BJ (cell line): ENCODE measurements at regions not wholly inside any gene's neighbourhood (a gene's known extent, or its start where the extent isn't known, plus 50 kb on each side); places are given as distances from the start of the nearest gene placed in this dataset.

ENCODE experiments used
- CTCF ChIA-PET: fragments of 350-600 bp; formaldehyde crosslinking; extraction: SDS; loops from one replicate; lab custom pipeline; 2021; ENCODE audit warnings: antibody characterized with exemption, inconsistent platforms; lab: Yijun Ruan, JAX
- POLR2A ChIA-PET: fragments of 300-600 bp; sonication (Branson Sonifier 250); formaldehyde crosslinking; extraction: SDS; loops from one replicate; lab custom pipeline; 2021; ENCODE audit warnings: antibody characterized with exemption; lab: Charles Lee
- DNase-seq: peaks from one replicate; pipeline ENCODE4 v3.0.0-alpha.2; 2011; ENCODE audit warnings: low read depth
- H3K27me3 ChIP-seq: 2 replicates; pipeline ENCODE4 v1.6.0; 2011; ENCODE audit warnings: low read length; ENCODE audit not compliant: control insufficient read depth, insufficient read depth
- H3K36me3 ChIP-seq: 2 replicates; pipeline ENCODE4 v1.5.1; 2011; ENCODE audit warnings: low read length; ENCODE audit not compliant: control insufficient read depth, insufficient read depth
- H3K4me3 ChIP-seq: 2 replicates; pipeline ENCODE4 v1.5.1; 2011; ENCODE audit warnings: low read depth, mild to moderate bottlenecking, control low read depth, low read length
- TF ChIP-seq, protein P1 (sequence below): IDR thresholded peaks from 2 replicates; pipeline ENCODE4 v1.5.1; 2011; ENCODE audit warnings: low read depth, mild to moderate bottlenecking, control low read depth, inconsistent platforms, low read length, moderate library complexity; ENCODE audit not compliant: insufficient read depth

- Histone ChIP-seq H3K36me3 (no peaks in the 10 kb centered on the region), H3K27me3 (no peaks in the 10 kb centered on the region), H3K4me3 (no peak overlapping the region)
- ChIA-PET POLR2A (no interaction called here), CTCF (interaction anchor here (0.5 to 1.0 kb wide), 4 partner anchors 8 to 1055 kb away, joined by 3 read pairs; no protein-coding TSS in a partner anchor)
- TF ChIP-seq, protein P1, sequence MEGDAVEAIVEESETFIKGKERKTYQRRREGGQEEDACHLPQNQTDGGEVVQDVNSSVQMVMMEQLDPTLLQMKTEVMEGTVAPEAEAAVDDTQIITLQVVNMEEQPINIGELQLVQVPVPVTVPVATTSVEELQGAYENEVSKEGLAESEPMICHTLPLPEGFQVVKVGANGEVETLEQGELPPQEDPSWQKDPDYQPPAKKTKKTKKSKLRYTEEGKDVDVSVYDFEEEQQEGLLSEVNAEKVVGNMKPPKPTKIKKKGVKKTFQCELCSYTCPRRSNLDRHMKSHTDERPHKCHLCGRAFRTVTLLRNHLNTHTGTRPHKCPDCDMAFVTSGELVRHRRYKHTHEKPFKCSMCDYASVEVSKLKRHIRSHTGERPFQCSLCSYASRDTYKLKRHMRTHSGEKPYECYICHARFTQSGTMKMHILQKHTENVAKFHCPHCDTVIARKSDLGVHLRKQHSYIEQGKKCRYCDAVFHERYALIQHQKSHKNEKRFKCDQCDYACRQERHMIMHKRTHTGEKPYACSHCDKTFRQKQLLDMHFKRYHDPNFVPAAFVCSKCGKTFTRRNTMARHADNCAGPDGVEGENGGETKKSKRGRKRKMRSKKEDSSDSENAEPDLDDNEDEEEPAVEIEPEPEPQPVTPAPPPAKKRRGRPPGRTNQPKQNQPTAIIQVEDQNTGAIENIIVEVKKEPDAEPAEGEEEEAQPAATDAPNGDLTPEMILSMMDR: no peak
- DNase-seq: no peak
These were observed 222.2 kb upstream of the NUDT6 start for GRCh38 chr4:123144616-123145015.

GRCh38 chr4:123158576-123158975 lies 236.2 kb upstream of the NUDT6 start:
- ChIA-PET POLR2A (no interaction called here), CTCF (interaction anchor here (0.9 kb wide), 1 partner anchor 14 kb away, joined by 3 read pairs; no protein-coding TSS in a partner anchor)
- Histone ChIP-seq H3K36me3 (no peaks in the 10 kb centered on the region), H3K4me3 (no peak overlapping the region), H3K27me3 (no peaks in the 10 kb centered on the region)
- no peak for DNase-seq
- TF ChIP-seq, protein P1: no peak

- no peaks in the 10 kb centered on the region for H3K36me3 ChIP-seq
- H3K27me3 ChIP-seq: no peaks in the 10 kb centered on the region
- DNase-seq: no peak
- ChIA-PET CTCF (no interaction called here), POLR2A (no interaction called here)
- TF ChIP-seq, protein P1: no peak
- H3K4me3 ChIP-seq: no peak overlapping the region
These were observed 237.1 kb upstream of the NUDT6 start for GRCh38 chr4:123159479-123159878.

GRCh38 chr4:123162859-123163258 lies 233.7 kb upstream of the SPRY1 start:
- TF ChIP-seq, protein P1: no peak
- no peaks in the 10 kb centered on the region for H3K27me3 ChIP-seq
- ChIA-PET CTCF (no interaction called here), POLR2A (no interaction called here)
- H3K4me3 ChIP-seq: no peak overlapping the region
- no peak for DNase-seq
- H3K36me3 ChIP-seq: no peaks in the 10 kb centered on the region

GRCh38 chr4:123163501-123163900 lies 233.1 kb upstream of the SPRY1 start:
- CTCF ChIA-PET: no interaction called here
- TF ChIP-seq, protein P1: no peak
- POLR2A ChIA-PET: no interaction called here
- Histone ChIP-seq H3K36me3 (no peaks in the 10 kb centered on the region), H3K4me3 (no peak overlapping the region), H3K27me3 (no peaks in the 10 kb centered on the region)
- no peak for DNase-seq
